ENCODE measurements at regions not wholly inside any gene's neighbourhood (a gene's known extent, or its start where the extent isn't known, plus 50 kb on each side); places are given as distances from the start of the nearest gene placed in this dataset.

- Histone ChIP-seq H3K18ac (ENCODE audit: insufficient read length, low read depth, low read length) (no peak overlapping the region), H2AFZ (ENCODE audit: low read length) (no peak overlapping the region), H3K79me2 (ENCODE audit: insufficient read depth, low read length) (no peaks in the 10 kb centered on the region), H3K27ac (ENCODE audit: insufficient read length, low read depth, low read length) (no peak overlapping the region), H4K5ac (ENCODE audit: insufficient read length, low read depth, low read length) (no peak overlapping the region), H3K56ac (ENCODE audit: insufficient read length, low read depth, low read length) (no peak overlapping the region), H2BK120ac (ENCODE audit: low read depth, low read length, poor library complexity, severe bottlenecking) (no peak overlapping the region), H3K4ac (ENCODE audit: low read depth, low read length) (no peak overlapping the region), H3K4me2 (ENCODE audit: insufficient read depth, insufficient read length, low read length) (no peak overlapping the region), H2BK15ac (ENCODE audit: low read depth, low read length) (no peak overlapping the region), H3K14ac (ENCODE audit: insufficient read depth, low read length) (no peak overlapping the region), H2BK20ac (ENCODE audit: low read depth, low read length, poor library complexity, severe bottlenecking) (no peak overlapping the region), H3K23ac (ENCODE audit: insufficient read length, low read depth, low read length) (no peak overlapping the region), H3K23me2 (ENCODE audit: insufficient read length, low read depth, low read length, poor library complexity, severe bottlenecking) (no peaks in the 10 kb centered on the region), H3K9ac (ENCODE audit: extremely low read depth, insufficient read length, low read length) (no peak overlapping the region), H2BK12ac (ENCODE audit: insufficient read length, low read depth, low read length) (no peak overlapping the region), H3K27me3 (ENCODE audit: insufficient read depth, low read length) (no peaks in the 10 kb centered on the region), H4K91ac (ENCODE audit: insufficient read length, low read depth, low read length) (no peak overlapping the region), H4K8ac (replicated peaks; ENCODE audit: insufficient read length, low read depth, low read length) (no peak overlapping the region), H3K4me1 (ENCODE audit: insufficient read depth, low read length) (no peaks in the 10 kb centered on the region), H3K9me3 (ENCODE audit: control insufficient read depth, low read depth, low read length) (no peaks in the 10 kb centered on the region), H3K79me1 (ENCODE audit: insufficient read depth, low read depth, low read length, poor library complexity, severe bottlenecking) (no peaks in the 10 kb centered on the region), H3T11ph (ENCODE audit: low read length) (no peak overlapping the region), H2BK5ac (ENCODE audit: insufficient read length, low read length) (no peak overlapping the region), H4K20me1 (ENCODE audit: control insufficient read depth, insufficient read depth, insufficient read length) (no peaks in the 10 kb centered on the region), H2AK5ac (ENCODE audit: insufficient read length, low read length) (no peak overlapping the region)
- Mint-ChIP-seq H3K4me1 (peaks cover 5 to 8% of the 10 kb centered on the region in 2 experiments), H3K9me3 (peaks cover 0 to 2% of the 10 kb centered on the region in 2 experiments; a peak in 1 of 5 replicates), H3K27me3 (ENCODE audit: low read depth) (peaks cover 37% of the 10 kb centered on the region), H3K27ac (no peak overlapping the region), H3K4me3 (no peak overlapping the region), H3K36me3 (ENCODE audit: insufficient read depth in 1 of 3, low read depth in 3 of 3) (no peaks in the 10 kb centered on the region)
- WGBS (ENCODE audit: extremely low coverage, insufficient read length, low lambda C conversion rate) = no CpG with 5 or more reads among the region's 3 CpGs
- no peak for DNase-seq
- no peak for TF ChIP-seq CTCF (conservative IDR thresholded peaks at IDR 0.05)
Observed at GRCh38 chr5:73254642-73255041, 81.6 kb downstream of the TMEM174 start.

Measured in H9 (cell line).